Liver (tissue), 7 donors: ENCODE measurements at regions not wholly inside any gene's neighbourhood (a gene's known extent, or its start where the extent isn't known, plus 50 kb on each side); places are given as distances from the start of the nearest gene placed in this dataset.

Source experiments
- DNase-seq: peaks from one replicate; pipeline ENCODE4 v3.0.0-alpha.2; 2017; ENCODE audit warnings: low spot score
- H3K27ac ChIP-seq, 2 donors: one replicate each; pipeline ENCODE4 v1.7.0; 2013; ENCODE audit warnings: inconsistent platforms in 2 of 2, low read length in 2 of 2, control low read depth in 1 of 2, low read depth in 1 of 2, mild to moderate bottlenecking in 1 of 2
- H3K27me3 ChIP-seq, 4 donors: one replicate each; pipeline versions ENCODE4 v1.6.1 to v1.7.0; 2013; ENCODE audit warnings: low read length in 3 of 4, inconsistent platforms in 1 of 4, mild to moderate bottlenecking in 1 of 4, moderate library complexity in 1 of 4; ENCODE audit not compliant: control insufficient read depth in 4 of 4, insufficient read depth in 4 of 4
- H3K36me3 ChIP-seq, 4 donors: one replicate each; pipeline versions ENCODE4 v1.6.1 to v1.7.0; 2013; ENCODE audit warnings: low read length in 3 of 4, mild to moderate bottlenecking in 3 of 4, low read depth in 1 of 4, moderate library complexity in 1 of 4; ENCODE audit not compliant: control insufficient read depth in 4 of 4, insufficient read depth in 3 of 4
- H3K4me1 ChIP-seq, 4 donors: one replicate each; pipeline versions ENCODE4 v1.6.1 to v1.7.0; 2013; ENCODE audit warnings: low read length in 3 of 4, mild to moderate bottlenecking in 3 of 4, moderate library complexity in 1 of 4; ENCODE audit not compliant: control insufficient read depth in 4 of 4, insufficient read depth in 4 of 4
- H3K4me3 ChIP-seq, 3 donors: one replicate each; pipeline versions ENCODE4 v1.6.1 to v1.7.0; 2013; ENCODE audit warnings: low read length in 3 of 3, control low read depth in 1 of 3, low read depth in 1 of 3, mild to moderate bottlenecking in 1 of 3
- H3K9ac ChIP-seq, 2 donors: one replicate each; pipeline ENCODE4 v1.7.0; 2013; ENCODE audit warnings: low read length in 2 of 2, mild to moderate bottlenecking in 2 of 2, moderate library complexity in 2 of 2, control low read depth in 1 of 2, low read depth in 1 of 2
- H3K9me3 ChIP-seq, 4 donors: one replicate each; pipeline versions ENCODE4 v1.6.1 to v1.7.0; 2013; ENCODE audit warnings: low read length in 3 of 4; ENCODE audit not compliant: control insufficient read depth in 4 of 4
- EGR1 ChIP-seq, 2 donors: IDR thresholded peaks; 2 replicates each; pipeline ENCODE4 v1.6.1; 2016 to 2018; ENCODE audit warnings: antibody characterized with exemption in 2 of 2, low read depth in 2 of 2
- FOXA1 ChIP-seq: IDR thresholded peaks from 2 replicates; pipeline ENCODE4 v1.6.1; 2016; ENCODE audit warnings: antibody characterized with exemption
- GABPA ChIP-seq, 2 donors: IDR thresholded peaks in 1 of 2; conservative IDR thresholded peaks in 1 of 2; 2 replicates each; pipeline ENCODE4 v1.6.1; 2016; ENCODE audit warnings: antibody characterized with exemption in 2 of 2, mild to moderate bottlenecking in 1 of 2, moderate library complexity in 1 of 2
- HNF4A ChIP-seq, 2 donors: conservative IDR thresholded peaks; 2 replicates each; pipeline ENCODE4 v1.6.1; 2016; ENCODE audit warnings: antibody characterized with exemption in 2 of 2, mild to moderate bottlenecking in 2 of 2
- HNF4G ChIP-seq: IDR thresholded peaks from 2 replicates; pipeline ENCODE4 v1.6.1; 2016; ENCODE audit warnings: antibody characterized with exemption
- NR2F2 ChIP-seq: IDR thresholded peaks from 2 replicates; pipeline ENCODE4 v1.6.1; 2016; ENCODE audit warnings: antibody characterized with exemption
- RAD21 ChIP-seq, 2 donors: IDR thresholded peaks; 2 replicates each; pipeline ENCODE4 v1.6.1; 2016; ENCODE audit warnings: antibody characterized with exemption in 2 of 2, mild to moderate bottlenecking in 2 of 2
- SP1 ChIP-seq: IDR thresholded peaks from 2 replicates; pipeline ENCODE4 v1.6.1; 2018; ENCODE audit warnings: antibody characterized with exemption, mild to moderate bottlenecking
- TAF1 ChIP-seq: conservative IDR thresholded peaks from 2 replicates; pipeline ENCODE4 v1.6.1; 2016; ENCODE audit warnings: antibody characterized with exemption, mild to moderate bottlenecking
- ZBTB33 ChIP-seq: IDR thresholded peaks from 2 replicates; pipeline ENCODE4 v1.6.1; 2016; ENCODE audit warnings: antibody characterized with exemption
- WGBS: extraction: QIAGEN DNeasy Blood & Tissue Kit; methylation state at CpG from one replicate; pipeline ENCODE4 v1.1.7; 2013; 5-methylcytosine and 5-hydroxymethylcytosine counted together
- TF ChIP-seq, protein P1 (sequence below): IDR thresholded peaks from 2 replicates; pipeline ENCODE4 v1.6.1; 2016; ENCODE audit warnings: antibody characterized with exemption, mild to moderate bottlenecking
- donor health status: healthy.
- donor health status: healthy.
- donor health status: healthy.
- donor health status: healthy.

DNA sequence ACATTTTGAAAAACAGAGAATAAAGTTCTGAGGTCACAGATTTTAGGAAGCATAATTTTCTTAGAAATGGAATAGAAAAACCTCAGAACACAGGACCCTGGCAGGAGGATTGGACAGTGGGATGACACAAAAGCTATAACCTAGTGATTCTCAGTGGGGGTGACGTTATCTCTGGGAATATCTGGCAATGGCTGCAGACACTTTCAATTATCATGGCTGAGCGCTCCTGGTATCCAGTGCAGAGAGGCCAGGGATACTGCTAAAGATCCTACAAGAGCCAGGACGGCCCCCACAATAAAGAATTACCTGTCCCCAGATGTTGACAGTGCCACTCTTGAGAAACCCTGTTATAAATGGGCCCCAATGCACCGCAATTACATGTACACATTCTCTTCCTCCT is 117.2 kb upstream of the SPRED2 start:
- Histone ChIP-seq H3K27ac (no peak overlapping the region), H3K4me1 (peaks cover 0 to 6% (median 2%) of the 10 kb centered on the region in 4 donors), H3K9ac (no peak overlapping the region), H3K4me3 (no peak overlapping the region), H3K9me3 (no peaks in the 10 kb centered on the region), H3K36me3 (no peaks in the 10 kb centered on the region), H3K27me3 (no peaks in the 10 kb centered on the region)
- no peak for DNase-seq
- WGBS = 93% methylated on average over 4 of the region's 4 CpGs
- TF ChIP-seq HNF4A (conservative IDR thresholded peaks at IDR 0.05) (no peak), ZBTB33 (no peak), FOXA1 (no peak), NR2F2 (no peak), EGR1 (IDR thresholded peaks at IDR 0.05; ENCODE audit: low read depth in 2 of 2) (no peak), HNF4G (no peak)
- TF ChIP-seq, protein P1, sequence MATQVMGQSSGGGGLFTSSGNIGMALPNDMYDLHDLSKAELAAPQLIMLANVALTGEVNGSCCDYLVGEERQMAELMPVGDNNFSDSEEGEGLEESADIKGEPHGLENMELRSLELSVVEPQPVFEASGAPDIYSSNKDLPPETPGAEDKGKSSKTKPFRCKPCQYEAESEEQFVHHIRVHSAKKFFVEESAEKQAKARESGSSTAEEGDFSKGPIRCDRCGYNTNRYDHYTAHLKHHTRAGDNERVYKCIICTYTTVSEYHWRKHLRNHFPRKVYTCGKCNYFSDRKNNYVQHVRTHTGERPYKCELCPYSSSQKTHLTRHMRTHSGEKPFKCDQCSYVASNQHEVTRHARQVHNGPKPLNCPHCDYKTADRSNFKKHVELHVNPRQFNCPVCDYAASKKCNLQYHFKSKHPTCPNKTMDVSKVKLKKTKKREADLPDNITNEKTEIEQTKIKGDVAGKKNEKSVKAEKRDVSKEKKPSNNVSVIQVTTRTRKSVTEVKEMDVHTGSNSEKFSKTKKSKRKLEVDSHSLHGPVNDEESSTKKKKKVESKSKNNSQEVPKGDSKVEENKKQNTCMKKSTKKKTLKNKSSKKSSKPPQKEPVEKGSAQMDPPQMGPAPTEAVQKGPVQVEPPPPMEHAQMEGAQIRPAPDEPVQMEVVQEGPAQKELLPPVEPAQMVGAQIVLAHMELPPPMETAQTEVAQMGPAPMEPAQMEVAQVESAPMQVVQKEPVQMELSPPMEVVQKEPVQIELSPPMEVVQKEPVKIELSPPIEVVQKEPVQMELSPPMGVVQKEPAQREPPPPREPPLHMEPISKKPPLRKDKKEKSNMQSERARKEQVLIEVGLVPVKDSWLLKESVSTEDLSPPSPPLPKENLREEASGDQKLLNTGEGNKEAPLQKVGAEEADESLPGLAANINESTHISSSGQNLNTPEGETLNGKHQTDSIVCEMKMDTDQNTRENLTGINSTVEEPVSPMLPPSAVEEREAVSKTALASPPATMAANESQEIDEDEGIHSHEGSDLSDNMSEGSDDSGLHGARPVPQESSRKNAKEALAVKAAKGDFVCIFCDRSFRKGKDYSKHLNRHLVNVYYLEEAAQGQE = no peak

GRCh38 chr2:65549257-65549627 is 116.8 kb upstream of the SPRED2 start:
- Histone ChIP-seq H3K27ac (no peak overlapping the region), H3K9me3 (no peaks in the 10 kb centered on the region), H3K9ac (no peak overlapping the region), H3K36me3 (no peaks in the 10 kb centered on the region), H3K27me3 (no peaks in the 10 kb centered on the region), H3K4me1 (peaks cover 0 to 6% (median 2%) of the 10 kb centered on the region in 4 donors), H3K4me3 (no peak overlapping the region)
- 97% methylated on average over 3 of the region's 3 CpGs for WGBS
- no peak for DNase-seq
- no peak for TF ChIP-seq HNF4A (conservative IDR thresholded peaks at IDR 0.05)
- TF ChIP-seq, protein P1 = no peak
- no peak for TF ChIP-seq FOXA1
- no peak for TF ChIP-seq RAD21 (IDR thresholded peaks at IDR 0.05)
- TF ChIP-seq SP1 = no peak
- no peak for TF ChIP-seq TAF1
- TF ChIP-seq GABPA (IDR thresholded peaks at IDR 0.05 in 1 of 2, conservative IDR thresholded peaks at IDR 0.05 in 1 of 2) = no peak
